Stomach (tissue), 8 donors: ENCODE measurements at regions not wholly inside any gene's neighbourhood (a gene's known extent, or its start where the extent isn't known, plus 50 kb on each side); places are given as distances from the start of the nearest gene placed in this dataset.
"Not testable (repeated sequence)": the region's sequence is repeated elsewhere in the genome, so short reads cannot be mapped to it uniquely, and the experiment has no call there.

Source experiments
- DNase-seq, 2 donors: peaks; one replicate each; pipeline versions ENCODE4 v3.0.0 to v3.0.0-alpha.2; 2013 to 2019
- H3K27ac ChIP-seq, 5 donors: fragments of 200-600 bp in 4 of 5; sonication (generic) in 4 of 5; one replicate each; pipeline ENCODE4 v1.5.1; 2013 to 2019; ENCODE audit warnings: mild to moderate bottlenecking in 1 of 5, moderate library complexity in 1 of 5
- H3K27me3 ChIP-seq, 3 donors: fragments of 200-600 bp; sonication (generic); one replicate each; pipeline ENCODE4 v1.5.1; 2017 to 2019; ENCODE audit warnings: mixed run types in 1 of 3
- H3K36me3 ChIP-seq, 4 donors: fragments of 200-600 bp; sonication (generic); 1 replicate in 3 of 4; 2 replicates in 1 of 4; pipeline ENCODE4 v1.5.1; 2016 to 2019
- H3K4me1 ChIP-seq, 4 donors: fragments of 200-600 bp; sonication (generic); one replicate each; pipeline ENCODE4 v1.5.1; 2016 to 2019
- H3K4me3 ChIP-seq, 4 donors: fragments of 200-600 bp; sonication (generic) in 3 of 4; one replicate each; pipeline ENCODE4 v1.5.1; 2016 to 2019; ENCODE audit warnings: mild to moderate bottlenecking in 1 of 4
- H3K9me3 ChIP-seq, 4 donors: fragments of 200-600 bp; sonication (generic); one replicate each; pipeline ENCODE4 v1.5.1; 2016 to 2019
- CTCF ChIP-seq, 7 experiments: fragments of 450-650 bp in 4 of 7; fragments of 200-600 bp in 3 of 7; sonication (generic) in 3 of 7; IDR thresholded peaks; one replicate each; pipeline ENCODE4 v1.5.1; 2016 to 2019; ENCODE audit warnings: antibody characterized with exemption in 7 of 7, control low read depth in 2 of 7, mild to moderate bottlenecking in 1 of 7
- EP300 ChIP-seq: sonication (generic); formaldehyde crosslinking; IDR thresholded peaks from one replicate; pipeline ENCODE4 v1.6.1; 2017; ENCODE audit warnings: antibody characterized with exemption
- POLR2A ChIP-seq, 4 donors: fragments of 450-650 bp; IDR thresholded peaks; one replicate each; pipeline ENCODE4 v1.6.1; 2016; ENCODE audit warnings: antibody characterized with exemption in 4 of 4, control low read depth in 2 of 4, mild to moderate bottlenecking in 1 of 4, moderate library complexity in 1 of 4
- POLR2AphosphoS5 ChIP-seq, 3 donors: sonication (generic); formaldehyde crosslinking; IDR thresholded peaks; one replicate each; pipeline ENCODE4 v1.6.1; 2016; ENCODE audit warnings: antibody characterized with exemption in 3 of 3
- WGBS, 5 donors: extraction: QIAGEN DNeasy Blood & Tissue Kit in 3 of 5; methylation state at CpG; one replicate each; pipeline versions ENCODE4 v1.1.5 to v1.1.7; 2013 to 2018; 5-methylcytosine and 5-hydroxymethylcytosine counted together
- intact Hi-C: fragments of 100-400 bp; cut with DNase I; formaldehyde crosslinking; loops from one replicate; pipeline ENCODE4 v1.15.1; 2023; ENCODE audit warnings: low total_unique reads
- donor health status: healthy with polysubstance abuse.
- donor health status: Bipolar disorder and iron deficiency.
- donor health status: healthy.

- intact Hi-C loops = no loop called here
- peaks cover 0 to 4% (median under 1%) of the 10 kb centered on the region in 4 donors for H3K4me1 ChIP-seq
- TF ChIP-seq POLR2A (IDR thresholded peaks at IDR 0.05) (no peak), CTCF (IDR thresholded peaks at IDR 0.05) (no peak), POLR2AphosphoS5 (IDR thresholded peaks at IDR 0.05) (no peak), EP300 (no peak)
- no peak overlapping the region for H3K4me3 ChIP-seq
- WGBS, 5 donors = 85 to 94% (median 87%) methylated on average over 4 of the region's 4 CpGs
- no peaks in the 10 kb centered on the region for H3K36me3 ChIP-seq
- DNase-seq = no peak
- no peaks in the 10 kb centered on the region for H3K27me3 ChIP-seq
- H3K27ac ChIP-seq = no peak overlapping the region
- H3K9me3 ChIP-seq = peaks cover 0 to 14% (median 4%) of the 10 kb centered on the region in 4 donors
Observed at GRCh38 chr17:72192800-72193192, 72.0 kb downstream of the SOX9 start.

- no peak overlapping the region for H3K27ac ChIP-seq
- H3K27me3 ChIP-seq = no peaks in the 10 kb centered on the region
- H3K4me3 ChIP-seq = no peak overlapping the region
- DNase-seq = no peak
- intact Hi-C loops = no loop called here
- TF ChIP-seq POLR2AphosphoS5 (IDR thresholded peaks at IDR 0.05) (no peak), POLR2A (IDR thresholded peaks at IDR 0.05) (no peak), EP300 (no peak), CTCF (IDR thresholded peaks at IDR 0.05) (no peak)
- H3K9me3 ChIP-seq = peaks cover 0 to 14% (median 4%) of the 10 kb centered on the region in 4 donors
- no peaks in the 10 kb centered on the region for H3K4me1 ChIP-seq
- WGBS, 5 donors = 78 to 89% (median 87%) methylated on average over 10 of the region's 10 CpGs
- no peaks in the 10 kb centered on the region for H3K36me3 ChIP-seq
Observed at GRCh38 chr17:72193391-72194106, 72.7 kb downstream of the SOX9 start.

GRCh38 chr17:72194107-72194440, 73.3 kb downstream of the SOX9 start:
- DNase-seq, H3K27ac ChIP-seq, H3K4me1 ChIP-seq, intact Hi-C loops, H3K27me3 ChIP-seq, H3K4me3 ChIP-seq, H3K36me3 ChIP-seq: not testable (repeated sequence)
- WGBS, 5 donors = 96 to 98% (median 98%) methylated on average over 10 of the region's 10 CpGs
- H3K9me3 ChIP-seq = peaks cover 0 to 14% (median 4%) of the 10 kb centered on the region in 4 donors

- H3K9me3 ChIP-seq = peaks cover 0 to 14% (median 4%) of the 10 kb centered on the region in 4 donors
- H3K27ac ChIP-seq = no peak overlapping the region
- H3K4me1 ChIP-seq = no peaks in the 10 kb centered on the region
- no peaks in the 10 kb centered on the region for H3K36me3 ChIP-seq
- TF ChIP-seq POLR2A (IDR thresholded peaks at IDR 0.05) = no peak
- no peak for TF ChIP-seq CTCF (IDR thresholded peaks at IDR 0.05)
- TF ChIP-seq POLR2AphosphoS5 (IDR thresholded peaks at IDR 0.05) = no peak
- no peak for TF ChIP-seq EP300
- DNase-seq = no peak
- intact Hi-C loops = no loop called here
- H3K4me3 ChIP-seq = no peak overlapping the region
- H3K27me3 ChIP-seq = peaks cover 0 to 7% (median 0%) of the 10 kb centered on the region in 3 donors
Observed at GRCh38 chr17:72199256-72199655, 78.4 kb downstream of the SOX9 start.

- WGBS, 5 donors = 75 to 80% (median 79%) methylated on average over 10 of the region's 10 CpGs
- intact Hi-C loops = no loop called here
- no peak for DNase-seq
- TF ChIP-seq POLR2A (IDR thresholded peaks at IDR 0.05) (no peak), POLR2AphosphoS5 (IDR thresholded peaks at IDR 0.05) (no peak), EP300 (no peak), CTCF (IDR thresholded peaks at IDR 0.05) (no peak)
- no peak overlapping the region for H3K4me3 ChIP-seq
- peaks cover 0 to 28% (median 6%) of the 10 kb centered on the region in 3 donors for H3K27me3 ChIP-seq
- H3K9me3 ChIP-seq = no peaks in the 10 kb centered on the region
- H3K36me3 ChIP-seq = no peaks in the 10 kb centered on the region
- no peak overlapping the region for H3K27ac ChIP-seq
- no peaks in the 10 kb centered on the region for H3K4me1 ChIP-seq
Observed at GRCh38 chr17:72204742-72205141, 83.9 kb downstream of the SOX9 start.
